RWPE2 (cell line): ENCODE measurements at regions not wholly inside any gene's neighbourhood (a gene's known extent, or its start where the extent isn't known, plus 50 kb on each side); places are given as distances from the start of the nearest gene placed in this dataset.
A peak's percentile ranks its signal among the peaks of the same experiment; 100 is the strongest.

ENCODE experiments used
- ATAC-seq: fragments of 200-7000 bp; cut with Tn5 transposase; 3 replicates; pipeline ENCODE4 v1.9.1; 2021; ENCODE audit warnings: low read depth
- DNase-seq: peaks from one replicate; pipeline ENCODE4 v3.0.0-alpha.2; 2020; ENCODE audit warnings: low spot score
- H3K27ac ChIP-seq: fragments of 450-650 bp; 2 replicates; pipeline ENCODE4 v1.5.1; 2017; ENCODE audit warnings: mild to moderate bottlenecking; ENCODE audit not compliant: poor library complexity, severe bottlenecking
- H3K27me3 ChIP-seq: fragments of 250-450 bp; sonication (Bioruptor Pico); 2 replicates; pipeline ENCODE4 v1.5.1; 2021; ENCODE audit warnings: mild to moderate bottlenecking, moderate library complexity; ENCODE audit not compliant: insufficient read depth, poor library complexity, severe bottlenecking
- H3K36me3 ChIP-seq: fragments of 250-450 bp; sonication (Bioruptor Pico); 2 replicates; pipeline ENCODE4 v1.5.1; 2020; ENCODE audit warnings: low read depth, mild to moderate bottlenecking, moderate library complexity
- H3K4me1 ChIP-seq: fragments of 250-450 bp; sonication (Bioruptor Pico); 2 replicates; pipeline ENCODE4 v1.5.1; 2021; ENCODE audit warnings: mild to moderate bottlenecking, moderate library complexity; ENCODE audit not compliant: insufficient read depth, poor library complexity, severe bottlenecking
- H3K4me3 ChIP-seq: fragments of 250-450 bp; sonication (Bioruptor Pico); 2 replicates; pipeline ENCODE4 v1.5.1; 2021; ENCODE audit warnings: mild to moderate bottlenecking, moderate library complexity; ENCODE audit not compliant: severe bottlenecking
- H3K9me3 ChIP-seq: fragments of 250-450 bp; sonication (Bioruptor Pico); 2 replicates; pipeline ENCODE4 v1.5.1; 2021; ENCODE audit warnings: mild to moderate bottlenecking, moderate library complexity; ENCODE audit not compliant: severe bottlenecking
- TF ChIP-seq, protein P1 (sequence below): fragments of 450-650 bp; IDR thresholded peaks from one replicate; pipeline ENCODE4 v1.5.1; 2017; ENCODE audit warnings: mild to moderate bottlenecking, moderate library complexity; ENCODE audit not compliant: poor library complexity, severe bottlenecking

DNA sequence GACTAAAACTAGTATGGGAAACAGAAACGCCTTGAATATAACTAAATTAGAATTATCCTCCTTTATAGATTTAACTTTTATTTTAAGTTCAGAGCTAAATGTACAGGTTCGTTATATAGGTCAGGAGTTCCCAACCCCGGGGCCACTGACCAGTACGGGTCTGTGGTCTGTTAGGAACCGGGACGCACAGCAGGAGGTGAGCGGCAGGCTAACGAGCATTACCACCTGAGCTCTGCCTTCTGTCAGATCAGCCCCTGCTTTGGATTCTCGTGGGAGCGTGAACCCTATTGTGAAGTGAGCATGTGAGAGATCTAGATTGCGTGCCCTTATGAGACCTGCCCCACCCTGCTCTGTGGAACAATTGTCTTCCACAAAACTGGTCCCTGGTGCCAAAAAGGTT, 51.0 kb downstream of the FAT4 start:
- Histone ChIP-seq H3K27ac (no peak overlapping the region), H3K36me3 (no peaks in the 10 kb centered on the region), H3K4me1 (peaks cover 17% of the 10 kb centered on the region), H3K27me3 (no peaks in the 10 kb centered on the region), H3K4me3 (no peak overlapping the region), H3K9me3 (no peaks in the 10 kb centered on the region)
- TF ChIP-seq, protein P1, sequence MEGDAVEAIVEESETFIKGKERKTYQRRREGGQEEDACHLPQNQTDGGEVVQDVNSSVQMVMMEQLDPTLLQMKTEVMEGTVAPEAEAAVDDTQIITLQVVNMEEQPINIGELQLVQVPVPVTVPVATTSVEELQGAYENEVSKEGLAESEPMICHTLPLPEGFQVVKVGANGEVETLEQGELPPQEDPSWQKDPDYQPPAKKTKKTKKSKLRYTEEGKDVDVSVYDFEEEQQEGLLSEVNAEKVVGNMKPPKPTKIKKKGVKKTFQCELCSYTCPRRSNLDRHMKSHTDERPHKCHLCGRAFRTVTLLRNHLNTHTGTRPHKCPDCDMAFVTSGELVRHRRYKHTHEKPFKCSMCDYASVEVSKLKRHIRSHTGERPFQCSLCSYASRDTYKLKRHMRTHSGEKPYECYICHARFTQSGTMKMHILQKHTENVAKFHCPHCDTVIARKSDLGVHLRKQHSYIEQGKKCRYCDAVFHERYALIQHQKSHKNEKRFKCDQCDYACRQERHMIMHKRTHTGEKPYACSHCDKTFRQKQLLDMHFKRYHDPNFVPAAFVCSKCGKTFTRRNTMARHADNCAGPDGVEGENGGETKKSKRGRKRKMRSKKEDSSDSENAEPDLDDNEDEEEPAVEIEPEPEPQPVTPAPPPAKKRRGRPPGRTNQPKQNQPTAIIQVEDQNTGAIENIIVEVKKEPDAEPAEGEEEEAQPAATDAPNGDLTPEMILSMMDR, result no peak
- DNase-seq, result peak; percentile 41
- ATAC-seq, result no peak

DNA sequence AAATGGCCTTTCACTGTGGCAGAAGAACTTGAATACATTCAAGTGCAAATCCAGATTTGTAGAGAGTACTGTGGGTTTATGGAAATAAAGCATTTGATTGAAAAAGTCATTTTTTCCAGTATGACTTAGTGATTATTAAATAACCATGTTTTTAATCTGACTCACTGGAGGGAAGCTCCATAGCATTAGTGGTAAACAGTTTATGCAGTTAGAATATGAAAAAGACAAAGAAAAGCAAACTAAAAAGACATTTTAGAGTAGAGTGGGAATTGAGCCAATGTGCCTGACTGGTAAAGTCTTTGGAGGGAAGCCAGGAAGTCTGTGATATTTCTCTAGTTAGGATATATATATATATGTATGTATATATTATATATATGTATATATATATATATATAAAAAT, 53.4 kb downstream of the FAT4 start:
- Histone ChIP-seq H3K9me3 (no peaks in the 10 kb centered on the region), H3K27ac (peak overlapping the region; percentile 85), H3K4me3 (peak overlapping the region; percentile 19), H3K4me1 (peaks cover 21% of the 10 kb centered on the region), H3K27me3 (no peaks in the 10 kb centered on the region), H3K36me3 (no peaks in the 10 kb centered on the region)
- TF ChIP-seq, protein P1, result no peak
- DNase-seq (no peak), ATAC-seq (peak; percentile 47; the same call in 2 of the 3 replicates)

DNA sequence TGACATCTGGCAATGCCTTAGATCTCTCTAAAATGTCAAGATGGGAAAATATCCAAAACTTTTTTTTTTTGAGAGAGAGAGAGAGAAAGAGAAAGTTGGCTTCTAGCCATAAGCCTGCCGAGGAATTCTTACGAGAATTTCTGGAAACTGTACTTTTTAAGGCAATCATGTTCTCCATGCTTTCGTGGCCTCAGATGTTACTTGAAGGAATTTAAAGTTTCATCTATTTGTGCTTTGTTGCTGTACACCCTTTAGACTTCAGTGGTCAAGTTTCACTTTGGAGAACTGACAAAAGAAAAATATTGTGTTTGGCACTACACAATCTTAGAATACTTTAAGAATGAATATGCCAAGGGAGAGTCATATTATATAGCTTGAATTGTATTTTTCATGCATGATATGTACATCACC, 53.9 kb downstream of the FAT4 start:
- Histone ChIP-seq H3K27ac (peak overlapping the region; percentile 85), H3K9me3 (no peaks in the 10 kb centered on the region), H3K36me3 (no peaks in the 10 kb centered on the region), H3K4me3 (peak overlapping the region; percentile 19), H3K27me3 (no peaks in the 10 kb centered on the region), H3K4me1 (peaks cover 21% of the 10 kb centered on the region)
- TF ChIP-seq, protein P1, result no peak
- peak; percentile 89 for ATAC-seq
- DNase-seq, result no peak

DNA sequence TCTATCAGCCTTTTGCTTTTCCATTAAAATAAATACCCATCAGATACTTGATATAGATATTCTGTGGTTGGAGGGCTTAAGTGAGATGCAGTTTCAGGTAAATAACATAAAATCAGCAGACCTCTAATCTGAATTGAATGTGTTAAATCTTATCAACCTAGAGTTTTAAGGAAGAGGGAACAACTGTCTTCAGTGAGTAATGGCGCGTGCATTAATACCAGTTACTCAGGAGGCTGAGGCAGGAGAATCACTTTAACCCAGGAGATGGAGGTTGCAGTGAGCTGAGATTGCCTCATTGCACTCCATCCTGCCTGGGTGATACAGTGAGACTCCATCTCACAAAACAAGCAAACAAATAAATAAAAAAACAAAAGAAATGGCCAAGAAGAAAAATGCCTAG, 54.3 kb downstream of the FAT4 start:
- no peaks in the 10 kb centered on the region for H3K36me3 ChIP-seq
- H3K9me3 ChIP-seq, result no peaks in the 10 kb centered on the region
- DNase-seq (no peak), ATAC-seq (peak; percentile 41; the same call in 2 of the 3 replicates)
- peak overlapping the region; percentile 19 for H3K4me3 ChIP-seq
- peaks cover 21% of the 10 kb centered on the region for H3K4me1 ChIP-seq
- H3K27me3 ChIP-seq, result no peaks in the 10 kb centered on the region
- TF ChIP-seq, protein P1, result no peak
- peak overlapping the region; percentile 85 for H3K27ac ChIP-seq

DNA sequence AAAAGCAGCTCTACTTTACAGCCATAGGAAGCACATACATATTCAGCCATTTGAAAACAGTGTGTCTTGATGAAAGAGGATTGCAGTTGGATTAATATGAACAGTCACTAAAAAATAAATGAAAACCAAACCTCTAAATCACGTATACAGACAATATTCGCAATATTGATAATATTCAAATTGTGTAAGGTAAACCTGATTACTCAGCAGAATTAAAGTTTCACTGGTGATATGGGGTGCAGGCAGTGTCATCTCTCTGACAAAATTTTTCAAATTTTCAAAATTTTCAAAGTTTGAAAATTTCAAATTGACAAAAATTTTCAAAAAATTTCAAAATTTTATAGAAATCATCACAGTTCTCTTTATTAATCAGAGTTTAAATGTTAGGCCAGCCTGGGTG, 55.7 kb downstream of the FAT4 start:
- peaks cover 21% of the 10 kb centered on the region for H3K4me1 ChIP-seq
- no peaks in the 10 kb centered on the region for H3K27me3 ChIP-seq
- TF ChIP-seq, protein P1, result no peak
- no peak overlapping the region for H3K4me3 ChIP-seq
- no peak for DNase-seq
- no peaks in the 10 kb centered on the region for H3K9me3 ChIP-seq
- ATAC-seq, result no peak
- no peaks in the 10 kb centered on the region for H3K36me3 ChIP-seq
- no peak overlapping the region for H3K27ac ChIP-seq
